ENCODE measurements at regions not wholly inside any gene's neighbourhood (a gene's known extent, or its start where the extent isn't known, plus 50 kb on each side); places are given as distances from the start of the nearest gene placed in this dataset.
"Not testable (repeated sequence)": the region's sequence is repeated elsewhere in the genome, so short reads cannot be mapped to it uniquely, and the experiment has no call there.

GRCh38 chr10:123391275-123392028 is 237.2 kb downstream of the BUB3 start:
- DNase-seq (ENCODE audit: low read depth) (no peak), FAIRE-seq (no peak)
- Histone ChIP-seq H3K4me3 (ENCODE audit: low read depth, low read length) (no peak overlapping the region), H3K27me3 (ENCODE audit: control insufficient read depth, insufficient read depth, low read length) (no peaks in the 10 kb centered on the region), H3K36me3 (ENCODE audit: control insufficient read depth, insufficient read depth, low read length) (no peaks in the 10 kb centered on the region)
- TF ChIP-seq CTCF (IDR thresholded peaks at IDR 0.05; ENCODE audit: insufficient read depth, low read length, severe bottlenecking): no peak

- DNase-seq (ENCODE audit: low read depth) (no peak), FAIRE-seq (no peak)
- Histone ChIP-seq H3K27me3 (ENCODE audit: control insufficient read depth, insufficient read depth, low read length) (no peaks in the 10 kb centered on the region), H3K36me3 (ENCODE audit: control insufficient read depth, insufficient read depth, low read length) (no peaks in the 10 kb centered on the region), H3K4me3 (ENCODE audit: low read depth, low read length) (no peak overlapping the region)
- TF ChIP-seq CTCF (IDR thresholded peaks at IDR 0.05; ENCODE audit: insufficient read depth, low read length, severe bottlenecking): no peak
Observed at GRCh38 chr10:123392182-123392963, 238.2 kb downstream of the BUB3 start.

DNA sequence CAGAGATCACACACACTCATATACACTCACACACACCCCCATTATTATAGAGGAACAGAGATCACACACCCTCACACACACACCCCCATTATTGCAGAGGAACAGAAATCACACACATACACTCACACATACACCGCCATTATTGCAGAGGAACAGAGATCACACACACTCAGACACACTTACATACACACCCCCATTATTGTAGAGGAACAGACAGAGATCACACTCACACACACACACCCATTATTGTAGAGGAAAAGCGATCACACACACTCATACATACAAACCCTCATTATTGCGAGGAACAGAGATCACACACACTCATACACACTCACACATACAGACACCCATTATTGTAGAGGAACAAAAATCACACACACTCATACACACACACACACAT is 239.0 kb downstream of the BUB3 start:
- TF ChIP-seq CTCF (IDR thresholded peaks at IDR 0.05; ENCODE audit: insufficient read depth, low read length, severe bottlenecking): no peak
- DNase-seq (ENCODE audit: low read depth) (no peak), FAIRE-seq (no peak)
- H3K36me3 ChIP-seq (ENCODE audit: control insufficient read depth, insufficient read depth, low read length): no peaks in the 10 kb centered on the region
- no peaks in the 10 kb centered on the region for H3K27me3 ChIP-seq (ENCODE audit: control insufficient read depth, insufficient read depth, low read length)
- H3K4me3 ChIP-seq (ENCODE audit: low read depth, low read length): no peak overlapping the region

DNA sequence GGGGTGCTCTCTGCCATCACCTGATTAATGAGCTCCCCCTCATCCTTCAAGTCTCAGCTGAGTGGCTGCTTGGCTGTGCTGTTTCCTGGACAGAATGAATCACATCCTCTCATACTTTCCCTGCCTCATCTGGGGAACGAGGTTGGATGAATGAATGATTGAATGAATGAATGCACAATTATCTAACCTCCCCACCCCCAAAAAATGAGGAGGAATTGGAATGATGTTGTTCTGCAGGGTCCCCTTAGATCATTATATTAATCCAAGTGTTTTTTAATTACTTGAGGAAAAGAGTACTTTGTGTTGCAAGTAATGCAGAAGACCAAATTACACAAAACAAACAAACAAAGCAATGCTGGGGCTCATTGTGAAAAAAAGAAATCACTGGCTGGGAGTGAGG is 240.2 kb downstream of the BUB3 start:
- no peak for TF ChIP-seq CTCF (IDR thresholded peaks at IDR 0.05; ENCODE audit: insufficient read depth, low read length, severe bottlenecking)
- DNase-seq (ENCODE audit: low read depth): no peak
- H3K4me3 ChIP-seq (ENCODE audit: low read depth, low read length): no peak overlapping the region
- no peaks in the 10 kb centered on the region for H3K36me3 ChIP-seq (ENCODE audit: control insufficient read depth, insufficient read depth, low read length)
- no peaks in the 10 kb centered on the region for H3K27me3 ChIP-seq (ENCODE audit: control insufficient read depth, insufficient read depth, low read length)
- no peak for FAIRE-seq

DNA sequence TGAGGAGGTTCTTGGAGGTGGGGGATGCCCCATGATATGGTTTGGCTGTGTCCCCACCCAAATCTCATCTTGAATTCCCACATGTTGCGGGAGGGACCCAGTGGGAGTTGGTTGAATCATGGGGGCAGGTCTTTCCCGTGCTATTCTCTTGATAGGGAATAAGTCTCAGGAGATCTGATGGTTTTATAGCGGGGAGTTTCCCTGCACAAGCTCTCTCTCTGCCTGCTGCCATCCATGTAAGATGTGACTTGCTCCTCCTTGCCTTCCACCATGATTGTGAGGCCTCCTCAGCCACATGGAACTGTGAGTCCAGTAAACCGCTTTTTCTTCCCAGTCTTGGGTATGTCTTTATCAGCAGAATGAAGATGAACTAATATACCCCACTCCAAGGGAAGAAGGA is 241.0 kb downstream of the BUB3 start:
- H3K36me3 ChIP-seq (ENCODE audit: control insufficient read depth, insufficient read depth, low read length); DNase-seq (ENCODE audit: low read depth); H3K4me3 ChIP-seq (ENCODE audit: low read depth, low read length); H3K27me3 ChIP-seq (ENCODE audit: control insufficient read depth, insufficient read depth, low read length); FAIRE-seq: not testable (repeated sequence)

DNA sequence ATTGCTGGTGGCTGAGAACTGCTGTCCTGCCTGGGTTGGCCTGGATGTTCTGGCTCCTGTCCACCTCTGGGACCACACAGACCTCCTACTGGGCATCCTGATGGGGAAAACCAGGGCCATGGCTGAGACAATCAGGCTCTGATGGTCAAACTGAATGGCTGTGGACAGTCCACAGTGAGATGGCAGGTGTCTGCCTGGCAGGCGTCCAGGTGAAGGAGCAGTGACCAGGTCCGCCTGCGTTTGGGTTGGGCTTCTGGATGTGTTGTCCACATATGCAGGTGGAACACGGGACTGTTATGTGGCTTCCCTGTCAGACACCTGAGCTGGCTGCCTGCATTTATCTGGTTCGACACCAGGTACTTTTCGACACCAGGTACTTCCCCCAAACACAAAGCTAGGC is 241.7 kb downstream of the BUB3 start:
- H3K4me3 ChIP-seq (ENCODE audit: low read depth, low read length): no peak overlapping the region
- no peaks in the 10 kb centered on the region for H3K36me3 ChIP-seq (ENCODE audit: control insufficient read depth, insufficient read depth, low read length)
- H3K27me3 ChIP-seq (ENCODE audit: control insufficient read depth, insufficient read depth, low read length): no peaks in the 10 kb centered on the region
- no peak for FAIRE-seq
- TF ChIP-seq CTCF (IDR thresholded peaks at IDR 0.05; ENCODE audit: insufficient read depth, low read length, severe bottlenecking): no peak
- DNase-seq (ENCODE audit: low read depth): no peak
